Right hindlimb (tissue), 1 donor: ENCODE measurements at regions not wholly inside any gene's neighbourhood (a gene's known extent, or its start where the extent isn't known, plus 50 kb on each side); places are given as distances from the start of the nearest gene placed in this dataset.
"Not testable (repeated sequence)": the region's sequence is repeated elsewhere in the genome, so short reads cannot be mapped to it uniquely, and the experiment has no call there.

Experiments used
- DNase-seq: peaks from one replicate; pipeline ENCODE4 v3.0.0-alpha.2; 2018

DNA sequence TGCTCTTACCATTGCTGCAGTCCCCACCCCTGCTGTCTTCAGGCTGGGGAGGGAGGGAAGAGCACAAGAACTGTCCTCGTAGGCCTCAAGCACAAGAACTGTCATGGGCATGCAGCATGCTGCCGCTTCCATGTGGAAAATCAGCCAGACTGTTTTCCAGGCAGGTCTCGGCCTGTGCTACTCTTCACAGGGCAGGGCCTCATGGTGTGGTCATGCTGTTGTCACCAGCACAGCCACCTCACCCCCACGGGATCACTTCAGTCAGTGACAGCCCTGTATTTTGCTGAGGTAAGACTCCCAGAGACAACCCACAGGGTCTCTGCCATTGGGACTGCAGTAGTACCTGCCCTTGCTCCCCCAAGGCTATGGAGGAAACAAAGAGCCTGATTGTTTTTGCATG, 205.3 kb downstream of the NAP1L3 start:
- DNase-seq, result no peak

- no peak for DNase-seq
Observed at GRCh38 chrX:93466383-93466782, 207.0 kb downstream of the NAP1L3 start.

- DNase-seq, result no peak
Observed at GRCh38 chrX:93461060-93461459, 212.3 kb downstream of the NAP1L3 start.

GRCh38 chrX:93454509-93454908, 218.9 kb downstream of the NAP1L3 start:
- DNase-seq, result no peak

DNA sequence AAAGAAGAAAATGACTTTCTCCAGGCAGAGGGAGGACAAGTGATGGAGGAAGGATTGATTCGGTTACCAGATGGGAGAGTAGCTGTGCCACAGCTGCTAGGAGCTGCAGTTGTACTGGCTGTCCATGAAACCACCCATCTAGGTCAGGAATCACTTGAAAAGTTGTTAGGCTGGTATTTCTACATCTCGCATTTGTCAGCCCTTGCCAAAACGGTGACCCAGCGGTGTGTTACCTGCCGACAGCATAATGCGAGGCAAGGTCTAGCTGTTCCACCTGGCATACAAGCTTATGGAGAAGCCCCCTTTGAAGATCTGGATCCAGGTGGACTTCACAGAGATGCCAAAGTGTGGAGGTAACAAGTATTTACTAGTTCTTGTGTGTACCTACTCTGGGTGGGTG, 238.7 kb downstream of the NAP1L3 start:
- not testable (repeated sequence) for DNase-seq

- DNase-seq, result no peak
Observed at GRCh38 chrX:93428497-93428896, 244.9 kb downstream of the NAP1L3 start.

GRCh38 chrX:93422693-93423092, 250.7 kb downstream of the NAP1L3 start:
- peak; percentile 20 for DNase-seq

GRCh38 chrX:93420525-93421082, 252.8 kb downstream of the NAP1L3 start:
- DNase-seq, result no peak

GRCh38 chrX:93420090-93420489, 253.3 kb downstream of the NAP1L3 start:
- DNase-seq, result no peak

DNA sequence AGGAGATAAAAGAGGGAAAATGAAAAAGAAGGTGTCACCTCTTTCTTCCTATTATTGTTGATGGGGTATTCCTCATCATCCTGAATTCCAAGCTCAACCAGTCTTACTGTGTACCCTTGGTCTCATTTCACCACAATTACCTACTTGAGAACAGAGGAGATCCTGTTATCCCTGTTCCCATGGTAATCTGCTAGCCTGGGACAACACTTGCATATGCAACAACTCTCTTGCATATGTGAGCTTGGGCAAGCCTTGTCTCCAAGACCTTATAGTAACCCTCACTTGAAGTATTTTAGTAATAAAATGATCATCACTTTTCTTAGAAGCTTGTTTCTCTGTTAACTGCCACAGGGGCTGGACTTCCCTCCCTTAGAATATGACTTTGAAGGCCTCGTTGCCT, 253.7 kb downstream of the NAP1L3 start:
- no peak for DNase-seq

- DNase-seq, result no peak
Observed at GRCh38 chrX:93404121-93404520, 269.3 kb downstream of the NAP1L3 start.

DNA sequence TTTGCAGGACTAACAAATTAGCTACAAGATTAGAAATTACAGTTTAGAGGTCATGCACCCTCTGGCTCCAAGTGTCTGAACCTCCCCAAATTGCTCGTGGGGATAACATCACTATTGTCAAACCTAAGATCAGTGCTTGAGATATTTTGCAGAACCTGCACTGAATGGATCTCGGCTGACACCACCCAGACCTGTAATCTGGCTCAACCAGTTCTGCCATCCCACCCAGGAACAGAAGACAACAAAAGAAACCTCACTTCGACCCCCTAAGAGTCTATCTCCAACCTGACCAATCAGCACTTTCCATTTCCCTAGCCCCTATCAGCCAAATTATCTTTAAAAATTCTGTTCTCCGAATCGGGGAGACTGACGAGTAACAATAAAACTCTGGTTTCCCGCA, 318.7 kb downstream of the NAP1L3 start:
- DNase-seq, result no peak

DNA sequence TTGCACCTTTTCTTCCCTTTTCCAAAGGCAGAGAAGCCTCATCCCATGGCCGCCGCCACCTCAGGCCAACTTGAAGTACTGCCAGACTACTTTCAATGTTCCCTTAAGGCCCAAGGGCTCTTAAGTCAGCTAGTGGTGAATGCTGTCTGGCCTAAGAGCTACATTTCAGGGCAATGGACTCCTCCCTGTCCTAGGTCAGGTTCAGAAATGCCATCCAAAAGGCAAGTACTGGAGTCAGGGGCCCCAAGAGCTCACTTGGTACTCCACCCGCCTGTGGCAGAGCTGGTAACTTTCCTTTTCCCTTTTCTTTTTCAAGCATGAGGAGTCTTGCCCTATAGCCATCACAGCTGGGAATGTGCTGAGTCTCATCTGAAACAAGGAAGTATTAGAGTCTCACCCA, 327.1 kb downstream of the NAP1L3 start:
- no peak for DNase-seq

DNA sequence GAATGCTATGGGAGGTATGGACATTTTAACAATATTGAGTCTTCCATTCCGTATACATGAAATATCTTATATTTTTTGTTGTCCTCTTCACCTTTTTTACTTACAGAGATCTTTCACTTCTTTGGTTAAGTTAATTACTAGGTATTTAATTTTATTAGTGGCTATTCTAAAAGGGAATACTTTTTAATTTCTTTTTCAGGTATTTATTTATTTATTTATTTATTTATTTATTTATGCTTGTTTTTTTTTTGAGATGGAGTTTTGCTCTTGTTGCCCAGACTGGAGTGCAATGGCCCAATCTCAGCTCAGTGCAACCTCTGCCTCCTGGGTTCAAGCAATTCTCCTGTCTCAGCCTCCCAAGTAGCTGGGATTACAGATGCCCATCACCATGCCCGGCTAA, 329.1 kb downstream of the NAP1L3 start:
- not testable (repeated sequence) for DNase-seq

DNA sequence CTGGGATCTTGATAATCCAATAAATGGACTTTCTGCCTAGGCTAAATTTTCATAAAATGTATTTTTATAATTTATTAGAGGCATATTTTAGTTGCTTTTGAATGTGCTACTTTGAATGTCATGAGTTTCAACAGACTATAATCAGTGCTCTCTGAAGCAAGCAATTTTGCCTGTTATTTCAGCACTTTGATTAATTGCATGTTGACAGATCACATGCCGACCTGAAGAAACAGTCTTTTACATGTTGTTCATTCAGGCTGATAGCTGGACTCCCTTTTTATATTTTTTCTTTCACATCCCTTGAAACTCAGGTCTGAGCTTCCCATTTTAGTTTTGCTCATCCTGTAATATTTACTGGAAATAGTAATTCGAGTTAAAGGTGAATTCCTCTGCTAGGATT, 341.0 kb downstream of the NAP1L3 start:
- no peak for DNase-seq

DNA sequence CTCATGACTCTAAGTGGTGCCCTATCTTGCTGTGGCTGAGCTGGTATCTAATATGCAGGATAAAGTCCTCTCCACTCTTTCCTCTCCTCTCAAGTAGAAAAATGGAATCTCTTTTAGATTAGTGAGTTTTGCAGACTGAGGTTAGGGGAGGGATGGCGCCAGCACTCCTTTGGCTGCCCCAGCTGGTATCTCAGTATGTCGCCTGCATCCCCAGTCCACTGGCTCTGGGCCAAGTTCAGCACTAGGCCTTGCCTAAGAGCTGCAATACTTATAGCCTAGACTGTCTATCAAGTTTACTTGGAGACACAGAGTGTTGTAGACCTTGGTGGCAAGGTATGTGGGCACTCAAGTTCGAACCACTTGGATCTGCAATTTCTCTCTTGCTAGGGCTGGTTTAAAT, 351.3 kb downstream of the NAP1L3 start:
- DNase-seq, result no peak

GRCh38 chrX:93319609-93320008, 353.8 kb downstream of the NAP1L3 start:
- no peak for DNase-seq
